ENCODE measurements at regions not wholly inside any gene's neighbourhood (a gene's known extent, or its start where the extent isn't known, plus 50 kb on each side); places are given as distances from the start of the nearest gene placed in this dataset.

DNA sequence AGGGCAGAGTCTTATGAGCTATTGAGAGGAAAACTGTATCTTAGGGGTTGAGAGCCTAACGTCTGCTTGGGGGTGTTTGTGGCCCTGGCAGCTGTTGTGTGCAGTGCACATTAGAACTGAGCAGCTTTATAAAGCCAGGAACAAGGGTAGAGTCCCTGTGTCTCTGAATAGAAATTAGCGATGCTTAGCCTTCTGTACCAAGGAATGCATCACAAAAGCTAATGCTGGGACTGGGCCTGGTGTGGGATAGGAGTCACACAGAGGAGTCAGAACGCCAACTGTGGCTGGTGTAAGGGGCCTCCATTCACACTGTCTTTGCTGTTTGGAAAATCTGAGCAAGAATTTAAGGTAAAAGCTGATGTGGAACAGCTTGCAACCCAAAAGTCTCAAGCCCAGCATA lies 283.2 kb downstream of the SOX11 start:
- no peak overlapping the region for H3K4me3 ChIP-seq (ENCODE audit: low read depth, low read length)
- TF ChIP-seq, protein P1, sequence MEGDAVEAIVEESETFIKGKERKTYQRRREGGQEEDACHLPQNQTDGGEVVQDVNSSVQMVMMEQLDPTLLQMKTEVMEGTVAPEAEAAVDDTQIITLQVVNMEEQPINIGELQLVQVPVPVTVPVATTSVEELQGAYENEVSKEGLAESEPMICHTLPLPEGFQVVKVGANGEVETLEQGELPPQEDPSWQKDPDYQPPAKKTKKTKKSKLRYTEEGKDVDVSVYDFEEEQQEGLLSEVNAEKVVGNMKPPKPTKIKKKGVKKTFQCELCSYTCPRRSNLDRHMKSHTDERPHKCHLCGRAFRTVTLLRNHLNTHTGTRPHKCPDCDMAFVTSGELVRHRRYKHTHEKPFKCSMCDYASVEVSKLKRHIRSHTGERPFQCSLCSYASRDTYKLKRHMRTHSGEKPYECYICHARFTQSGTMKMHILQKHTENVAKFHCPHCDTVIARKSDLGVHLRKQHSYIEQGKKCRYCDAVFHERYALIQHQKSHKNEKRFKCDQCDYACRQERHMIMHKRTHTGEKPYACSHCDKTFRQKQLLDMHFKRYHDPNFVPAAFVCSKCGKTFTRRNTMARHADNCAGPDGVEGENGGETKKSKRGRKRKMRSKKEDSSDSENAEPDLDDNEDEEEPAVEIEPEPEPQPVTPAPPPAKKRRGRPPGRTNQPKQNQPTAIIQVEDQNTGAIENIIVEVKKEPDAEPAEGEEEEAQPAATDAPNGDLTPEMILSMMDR (IDR thresholded peaks at IDR 0.05; ENCODE audit: control insufficient read depth, extremely low read depth, insufficient read depth): no peak
- no peak for DNase-seq (ENCODE audit: low read depth)

DNA sequence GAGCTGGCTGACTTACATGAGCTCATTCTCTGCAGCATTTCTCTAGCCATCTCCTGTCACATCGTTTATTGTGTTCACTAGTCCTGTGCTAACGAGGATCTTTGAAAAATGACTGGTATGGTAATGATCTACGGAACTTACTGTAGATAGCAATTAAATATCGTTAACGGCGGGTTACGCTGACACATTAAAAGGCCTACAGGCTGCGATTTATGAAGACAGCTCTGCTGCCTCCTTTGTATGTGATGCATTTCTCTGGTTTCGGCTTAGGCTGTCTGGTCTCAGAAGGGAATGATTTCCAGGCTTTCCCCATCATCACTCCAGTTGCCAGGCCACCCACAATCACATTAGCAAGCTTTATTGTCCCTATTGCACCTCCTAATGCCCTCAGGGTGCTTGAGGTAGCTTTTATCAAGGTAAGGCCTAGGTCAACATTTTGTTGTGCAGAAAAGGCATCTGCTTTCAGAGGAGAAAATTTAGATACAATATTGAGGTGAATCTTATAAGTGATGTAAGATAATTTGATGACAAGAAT lies 284.4 kb downstream of the SOX11 start:
- DNase-seq (ENCODE audit: low read depth): no peak
- TF ChIP-seq, protein P1 (IDR thresholded peaks at IDR 0.05; ENCODE audit: control insufficient read depth, extremely low read depth, insufficient read depth): no peak
- H3K4me3 ChIP-seq (ENCODE audit: low read depth, low read length): no peak overlapping the region

DNA sequence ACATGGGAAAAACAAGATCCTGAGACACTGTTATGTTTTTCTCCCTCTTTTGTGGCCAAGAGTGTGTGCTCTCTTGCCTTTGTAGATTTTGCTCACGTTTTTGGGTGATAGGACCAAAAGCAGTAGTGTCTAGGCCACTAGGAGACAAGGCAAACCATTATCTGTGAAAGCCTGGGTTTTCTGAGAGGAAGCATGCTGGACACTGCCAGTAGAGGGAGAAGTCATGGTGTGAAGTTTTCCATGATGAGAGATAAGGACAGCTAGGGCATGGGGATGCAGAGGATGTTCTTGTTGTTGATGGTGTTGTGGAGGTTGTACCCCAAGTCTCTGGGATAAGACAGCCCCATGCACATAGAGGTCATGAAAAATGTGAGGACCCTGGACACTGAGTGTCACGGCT lies 285.3 kb downstream of the SOX11 start:
- no peak overlapping the region for H3K4me3 ChIP-seq (ENCODE audit: low read depth, low read length)
- DNase-seq (ENCODE audit: low read depth): no peak
- TF ChIP-seq, protein P1 (IDR thresholded peaks at IDR 0.05; ENCODE audit: control insufficient read depth, extremely low read depth, insufficient read depth): peak; percentile 20; the same call in 1 of the 2 replicates

DNA sequence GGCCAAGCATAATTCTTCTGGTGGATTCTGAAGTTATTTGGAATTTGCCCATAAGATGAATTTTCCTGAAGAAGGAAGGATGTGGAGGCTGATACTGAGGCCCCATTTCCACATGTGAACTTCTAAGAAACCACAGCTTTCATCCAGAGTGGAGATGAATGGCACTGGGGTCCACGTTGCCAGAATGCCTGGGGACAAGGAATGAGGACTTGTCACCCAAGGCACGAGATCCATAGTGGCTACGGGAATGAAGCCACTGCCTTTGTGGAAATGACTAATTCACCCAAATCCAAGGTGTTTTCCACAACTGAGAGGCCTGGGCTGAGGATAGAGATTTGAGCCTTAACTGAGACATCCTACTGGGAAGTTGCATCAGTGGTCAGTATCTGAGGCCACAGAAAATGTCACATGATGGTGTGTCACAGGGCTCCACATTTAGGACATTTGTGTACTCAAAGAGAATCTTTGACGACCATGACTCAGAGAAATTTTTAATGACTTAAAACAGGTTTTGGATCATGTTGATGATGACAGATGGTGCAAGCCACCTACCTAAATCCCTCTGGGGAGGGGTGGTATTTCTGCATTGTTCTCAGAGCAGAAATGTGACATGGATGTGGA lies 286.1 kb downstream of the SOX11 start:
- no peak for DNase-seq (ENCODE audit: low read depth)
- H3K4me3 ChIP-seq (ENCODE audit: low read depth, low read length): no peak overlapping the region
- TF ChIP-seq, protein P1 (IDR thresholded peaks at IDR 0.05; ENCODE audit: control insufficient read depth, extremely low read depth, insufficient read depth): no peak

DNA sequence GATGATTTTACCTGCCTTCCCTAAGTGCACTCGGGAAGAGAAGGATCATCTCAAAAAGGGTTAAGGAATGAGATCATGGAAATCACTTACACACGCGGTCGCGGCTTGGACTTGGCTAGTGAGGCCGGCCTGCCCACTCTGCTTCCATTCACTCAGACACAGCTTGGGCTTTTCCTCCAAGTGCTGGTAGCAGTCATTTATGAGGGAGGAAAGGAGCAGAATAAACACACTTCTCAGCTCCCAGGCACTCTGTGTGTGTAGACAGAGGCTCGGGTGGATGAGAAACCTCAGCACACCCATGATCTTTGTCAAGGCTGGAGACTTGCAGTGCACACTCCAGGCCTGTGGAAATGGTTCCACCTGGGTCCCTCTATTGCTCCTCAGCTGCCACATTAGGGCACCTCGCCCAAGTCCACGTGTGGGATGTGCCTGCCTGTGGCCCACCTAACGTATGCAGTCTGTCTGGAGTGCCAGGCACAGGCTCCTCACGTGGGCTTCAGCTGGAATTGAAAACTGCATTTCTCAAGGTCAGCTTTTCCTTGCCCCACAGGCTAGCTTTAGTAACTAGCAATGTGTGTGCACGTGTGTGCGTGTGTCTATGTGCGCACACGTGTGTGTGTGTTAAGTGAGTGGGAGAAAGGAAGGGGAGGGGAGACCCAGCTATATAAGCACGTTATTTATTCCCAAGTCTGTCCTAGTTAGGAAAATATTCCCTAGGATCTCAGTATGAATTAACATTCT lies 288.4 kb downstream of the SOX11 start:
- no peak for DNase-seq (ENCODE audit: low read depth)
- TF ChIP-seq, protein P1 (IDR thresholded peaks at IDR 0.05; ENCODE audit: control insufficient read depth, extremely low read depth, insufficient read depth): no peak
- H3K4me3 ChIP-seq (ENCODE audit: low read depth, low read length): no peak overlapping the region

DNA sequence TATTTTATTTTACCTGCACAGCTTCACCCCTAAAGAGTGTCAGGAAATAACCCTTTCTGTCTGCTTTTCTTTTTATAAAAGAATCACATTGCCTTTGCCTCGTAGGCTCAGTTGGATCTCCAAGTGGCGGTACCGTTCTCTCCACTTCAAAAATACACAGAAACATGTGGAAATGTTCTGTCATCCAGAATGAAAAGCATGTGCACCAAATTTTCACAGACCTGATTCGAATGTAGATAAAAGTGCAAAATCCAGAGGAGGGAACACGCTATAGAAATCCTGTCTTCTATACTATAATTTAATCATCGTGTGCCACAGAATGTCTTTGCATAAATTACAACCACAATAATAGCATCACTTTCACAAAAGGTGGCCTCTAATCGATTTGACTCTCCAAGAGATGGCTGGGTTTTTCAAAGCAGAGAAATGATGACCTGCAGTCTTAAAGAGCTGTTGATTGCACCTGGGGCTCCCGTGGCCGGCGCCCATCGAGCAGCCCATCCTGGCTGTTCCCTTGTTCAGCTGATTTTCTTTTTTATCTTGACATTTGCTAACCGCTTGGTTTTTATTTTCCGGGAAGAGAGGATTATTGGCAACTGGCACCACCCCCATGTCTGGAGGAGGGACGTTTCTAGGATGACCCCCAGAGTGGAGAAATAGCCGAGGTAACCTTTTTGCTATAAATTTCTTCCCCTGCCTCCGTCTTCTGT lies 290.2 kb downstream of the SOX11 start:
- TF ChIP-seq, protein P1 (IDR thresholded peaks at IDR 0.05; ENCODE audit: control insufficient read depth, extremely low read depth, insufficient read depth): no peak
- DNase-seq (ENCODE audit: low read depth): no peak
- H3K4me3 ChIP-seq (ENCODE audit: low read depth, low read length): no peak overlapping the region
